ENCODE measurements at regions not wholly inside any gene's neighbourhood (a gene's known extent, or its start where the extent isn't known, plus 50 kb on each side); places are given as distances from the start of the nearest gene placed in this dataset.
"Not testable (repeated sequence)": the region's sequence is repeated elsewhere in the genome, so short reads cannot be mapped to it uniquely, and the experiment has no call there.

- no peak for TF ChIP-seq JUND (IDR thresholded peaks at IDR 0.05; ENCODE audit: low read depth)
- in situ Hi-C loops (cut with HindIII; ENCODE audit: low pct_unique_long_range_greater_than_20kb, low sequenced_read_pairs): no loop called here
- DNase-seq (ENCODE audit: low read depth in 1 of 2, low spot score in 1 of 2): no peak
Observed at GRCh38 chr9:1536522-1537170, 478.5 kb upstream of the SMARCA2 start.

- in situ Hi-C loops (cut with HindIII; ENCODE audit: low pct_unique_long_range_greater_than_20kb, low sequenced_read_pairs): no loop called here
- DNase-seq (ENCODE audit: low read depth in 1 of 2, low spot score in 1 of 2): no peak
- no peak for TF ChIP-seq JUND (IDR thresholded peaks at IDR 0.05; ENCODE audit: low read depth)
Observed at GRCh38 chr9:1538301-1538700, 476.8 kb upstream of the SMARCA2 start.

GRCh38 chr9:1539216-1539615, 475.9 kb upstream of the SMARCA2 start:
- no peak for DNase-seq (ENCODE audit: low read depth in 1 of 2, low spot score in 1 of 2)
- in situ Hi-C loops (cut with HindIII; ENCODE audit: low pct_unique_long_range_greater_than_20kb, low sequenced_read_pairs): no loop called here
- no peak for TF ChIP-seq JUND (IDR thresholded peaks at IDR 0.05; ENCODE audit: low read depth)

- in situ Hi-C loops (cut with HindIII; ENCODE audit: low pct_unique_long_range_greater_than_20kb, low sequenced_read_pairs): no loop called here
- no peak for TF ChIP-seq JUND (IDR thresholded peaks at IDR 0.05; ENCODE audit: low read depth)
- no peak for DNase-seq (ENCODE audit: low read depth in 1 of 2, low spot score in 1 of 2)
Observed at GRCh38 chr9:1550636-1551035, 464.5 kb upstream of the SMARCA2 start.

GRCh38 chr9:1554081-1555035, 460.8 kb upstream of the SMARCA2 start:
- no peak for DNase-seq (ENCODE audit: low read depth in 1 of 2, low spot score in 1 of 2)
- in situ Hi-C loops (cut with HindIII; ENCODE audit: low pct_unique_long_range_greater_than_20kb, low sequenced_read_pairs): no loop called here
- TF ChIP-seq JUND (IDR thresholded peaks at IDR 0.05; ENCODE audit: low read depth): no peak

- in situ Hi-C loops (cut with HindIII; ENCODE audit: low pct_unique_long_range_greater_than_20kb, low sequenced_read_pairs): not testable (repeated sequence)
- peak in 1 of 2 experiments; percentile 1 for DNase-seq (ENCODE audit: low read depth in 1 of 2, low spot score in 1 of 2)
Observed at GRCh38 chr9:1558666-1559065, 456.5 kb upstream of the SMARCA2 start.

- in situ Hi-C loops (cut with HindIII; ENCODE audit: low pct_unique_long_range_greater_than_20kb, low sequenced_read_pairs): no loop called here
- no peak for DNase-seq (ENCODE audit: low read depth in 1 of 2, low spot score in 1 of 2)
- no peak for TF ChIP-seq JUND (IDR thresholded peaks at IDR 0.05; ENCODE audit: low read depth)
Observed at GRCh38 chr9:1575939-1576338, 439.2 kb upstream of the SMARCA2 start.

- in situ Hi-C loops (cut with HindIII; ENCODE audit: low pct_unique_long_range_greater_than_20kb, low sequenced_read_pairs): no loop called here
- TF ChIP-seq JUND (IDR thresholded peaks at IDR 0.05; ENCODE audit: low read depth): no peak
- no peak for DNase-seq (ENCODE audit: low read depth in 1 of 2, low spot score in 1 of 2)
Observed at GRCh38 chr9:1580215-1580614, 434.9 kb upstream of the SMARCA2 start.

GRCh38 chr9:1581926-1582325, 433.2 kb upstream of the SMARCA2 start:
- no peak for TF ChIP-seq JUND (IDR thresholded peaks at IDR 0.05; ENCODE audit: low read depth)
- in situ Hi-C loops (cut with HindIII; ENCODE audit: low pct_unique_long_range_greater_than_20kb, low sequenced_read_pairs): no loop called here

GRCh38 chr9:1591310-1591709, 423.8 kb upstream of the SMARCA2 start:
- in situ Hi-C loops (cut with HindIII; ENCODE audit: low pct_unique_long_range_greater_than_20kb, low sequenced_read_pairs): no loop called here
- TF ChIP-seq JUND (IDR thresholded peaks at IDR 0.05; ENCODE audit: low read depth): no peak
- DNase-seq (ENCODE audit: low read depth in 1 of 2, low spot score in 1 of 2): no peak

More at GRCh38 chr9:1581926-1582325, 433.2 kb upstream of the SMARCA2 start:
- DNase-seq (ENCODE audit: low read depth in 1 of 2, low spot score in 1 of 2): no peak

GRCh38 chr9:1598270-1598669, 416.9 kb upstream of the SMARCA2 start:
- no peak for TF ChIP-seq JUND (IDR thresholded peaks at IDR 0.05; ENCODE audit: low read depth)
- DNase-seq (ENCODE audit: low read depth in 1 of 2, low spot score in 1 of 2): no peak
- in situ Hi-C loops (cut with HindIII; ENCODE audit: low pct_unique_long_range_greater_than_20kb, low sequenced_read_pairs): no loop called here

- in situ Hi-C loops (cut with HindIII; ENCODE audit: low pct_unique_long_range_greater_than_20kb, low sequenced_read_pairs): no loop called here
- DNase-seq (ENCODE audit: low read depth in 1 of 2, low spot score in 1 of 2): no peak
- TF ChIP-seq JUND (IDR thresholded peaks at IDR 0.05; ENCODE audit: low read depth): no peak
Observed at GRCh38 chr9:1599961-1600360, 415.2 kb upstream of the SMARCA2 start.

- peak; percentile 7 to 64 for DNase-seq (ENCODE audit: low read depth in 1 of 2, low spot score in 1 of 2)
- in situ Hi-C loops (cut with HindIII; ENCODE audit: low pct_unique_long_range_greater_than_20kb, low sequenced_read_pairs): no loop called here
Observed at GRCh38 chr9:1604942-1605560, 410.1 kb upstream of the SMARCA2 start.

More at GRCh38 chr9:1604942-1605560, 410.1 kb upstream of the SMARCA2 start:
- no peak for TF ChIP-seq JUND (IDR thresholded peaks at IDR 0.05; ENCODE audit: low read depth)

Measured in T47D (cell line).